T-helper 1 cell treated with Interleukin-12 subunit alpha and Interleukin-12 subunit beta and Interleukin-4 antibody, amounts not matched to agents 30 ng/mL and 1 ng/mL, for 36 hours (primary cell): ENCODE measurements at regions not wholly inside any gene's neighbourhood (a gene's known extent, or its start where the extent isn't known, plus 50 kb on each side); places are given as distances from the start of the nearest gene placed in this dataset.

Source experiments
- intact Hi-C: fragments of 100-400 bp; cut with micrococcal nuclease; formaldehyde crosslinking; loops from one replicate; pipeline ENCODE4 v1.15.1; 2024

- intact Hi-C loops = no loop called here
Observed at GRCh38 chr13:43984292-43984691, 104.6 kb downstream of the LACC1 start.

- intact Hi-C loops = no loop called here
Observed at GRCh38 chr13:43985422-43986072, 105.8 kb downstream of the LACC1 start.

- intact Hi-C loops = no loop called here
Observed at GRCh38 chr13:43986421-43986981, 106.8 kb downstream of the LACC1 start.

GRCh38 chr13:43988302-43988701 is 108.6 kb downstream of the LACC1 start:
- intact Hi-C loops = no loop called here

- intact Hi-C loops = no loop called here
Observed at GRCh38 chr13:43990021-43990420, 110.3 kb downstream of the LACC1 start.

- intact Hi-C loops = no loop called here
Observed at GRCh38 chr13:43990829-43991228, 111.1 kb downstream of the LACC1 start.

- intact Hi-C loops = no loop called here
Observed at GRCh38 chr13:43991773-43992201, 112.1 kb downstream of the LACC1 start.

GRCh38 chr13:43992211-43992610 is 112.5 kb downstream of the LACC1 start:
- intact Hi-C loops = no loop called here

- intact Hi-C loops = no loop called here
Observed at GRCh38 chr13:43994999-43995859, 115.5 kb downstream of the LACC1 start.

GRCh38 chr13:43996221-43996620 is 116.5 kb downstream of the LACC1 start:
- intact Hi-C loops = no loop called here

GRCh38 chr13:44003481-44003880 is 123.8 kb downstream of the LACC1 start:
- intact Hi-C loops = no loop called here

- intact Hi-C loops = no loop called here
Observed at GRCh38 chr13:44004878-44005277, 125.2 kb downstream of the LACC1 start.

GRCh38 chr13:44007451-44007850 is 127.7 kb downstream of the LACC1 start:
- intact Hi-C loops = no loop called here

- intact Hi-C loops = no loop called here
Observed at GRCh38 chr13:44011036-44011435, 131.3 kb downstream of the LACC1 start.

GRCh38 chr13:44012910-44013757 is 133.4 kb downstream of the LACC1 start:
- intact Hi-C loops = no loop called here

- intact Hi-C loops = no loop called here
Observed at GRCh38 chr13:44013758-44014291, 134.1 kb downstream of the LACC1 start.

- intact Hi-C loops = no loop called here
Observed at GRCh38 chr13:44014501-44014900, 134.8 kb downstream of the LACC1 start.

GRCh38 chr13:44015118-44015517 is 135.4 kb downstream of the LACC1 start:
- intact Hi-C loops = no loop called here

GRCh38 chr13:44015811-44016210 is 136.1 kb downstream of the LACC1 start:
- intact Hi-C loops = no loop called here

GRCh38 chr13:44017756-44018309 is 138.1 kb downstream of the LACC1 start:
- intact Hi-C loops = no loop called here

GRCh38 chr13:44019651-44020050 is 139.9 kb downstream of the LACC1 start:
- intact Hi-C loops = no loop called here
